SK-N-SH (cell line): ENCODE measurements at regions not wholly inside any gene's neighbourhood (a gene's known extent, or its start where the extent isn't known, plus 50 kb on each side); places are given as distances from the start of the nearest gene placed in this dataset.

Experiments
- CTCF ChIA-PET: fragments of 300-600, 350-600 bp; formaldehyde crosslinking; extraction: SDS; loops from one replicate; lab custom pipeline; 2021; lab: Yijun Ruan, JAX
- POLR2A ChIA-PET: fragments of 350-600 bp; sonication (Branson Sonifier 250); formaldehyde crosslinking; extraction: SDS; loops from one replicate; lab custom pipeline; 2020; ENCODE audit warnings: antibody characterized with exemption, inconsistent platforms; lab: Yijun Ruan, JAX
- DNase-seq: peaks from one replicate; pipeline ENCODE4 v3.0.0; 2012
- H2AFZ ChIP-seq: fragments of 200-600 bp; sonication (generic); 2 replicates; pipeline ENCODE4 v1.8.1; 2016; ENCODE audit warnings: antibody characterized with exemption, mild to moderate bottlenecking, low read depth
- H3F3A ChIP-seq: fragments of 200-600 bp; sonication (generic); replicated peaks from 2 replicates; pipeline ENCODE3; 2016; ENCODE audit warnings: antibody characterized with exemption, mild to moderate bottlenecking; ENCODE audit not compliant: insufficient read depth
- H3K27ac ChIP-seq, 2 experiments: fragments of 200-500 bp in 1 of 2; fragments of 200-600 bp in 1 of 2; sonication (Bioruptor generic) in 1 of 2; sonication (generic), shearing (Covaris generic) in 1 of 2; 2 replicates each; pipeline versions ENCODE4 v1.5.1 to v1.6.1; 2014 to 2016; ENCODE audit warnings: low read depth in 2 of 2, inconsistent platforms in 1 of 2, low read length in 1 of 2, mild to moderate bottlenecking in 1 of 2, mixed read lengths in 1 of 2
- H3K27me3 ChIP-seq: fragments of 200-600 bp; sonication (generic), shearing (Covaris generic); 2 replicates; pipeline ENCODE4 v1.6.1; 2016; ENCODE audit warnings: mixed run types; ENCODE audit not compliant: insufficient read depth
- H3K36me3 ChIP-seq, 2 experiments: fragments of 200-500 bp in 1 of 2; fragments of 200-600 bp in 1 of 2; sonication (Bioruptor generic) in 1 of 2; sonication (generic) in 1 of 2; replicated peaks in 1 of 2; 2 replicates each; pipeline versions ENCODE3 to v1.5.1; 2014 to 2016; ENCODE audit warnings: low read length in 1 of 2, mild to moderate bottlenecking in 1 of 2; ENCODE audit not compliant: insufficient read depth in 2 of 2, control insufficient read depth in 1 of 2
- H3K4me1 ChIP-seq, 2 experiments: fragments of 200-500 bp in 1 of 2; fragments of 200-600 bp in 1 of 2; sonication (Bioruptor generic) in 1 of 2; sonication (generic), shearing (Covaris generic) in 1 of 2; 2 replicates each; pipeline versions ENCODE4 v1.5.1 to v1.6.1; 2014 to 2016; ENCODE audit warnings: low read depth in 1 of 2, low read length in 1 of 2, mixed run types in 1 of 2; ENCODE audit not compliant: insufficient read depth in 2 of 2, control insufficient read depth in 1 of 2
- H3K4me2 ChIP-seq: fragments of 200-600 bp; sonication (generic), shearing (Covaris generic); 2 replicates; pipeline ENCODE4 v1.6.1; 2017; ENCODE audit warnings: mixed run types
- H3K4me3 ChIP-seq, 2 experiments: fragments of 200-500 bp in 1 of 2; fragments of 200-600 bp in 1 of 2; sonication (Bioruptor generic) in 1 of 2; sonication (generic), shearing (Covaris generic) in 1 of 2; 2 replicates each; pipeline versions ENCODE4 v1.5.1 to v1.8.1; 2014 to 2016; ENCODE audit warnings: low read depth in 2 of 2, inconsistent platforms in 1 of 2, low read length in 1 of 2, mild to moderate bottlenecking in 1 of 2, mixed read lengths in 1 of 2, moderate library complexity in 1 of 2
- H3K79me2 ChIP-seq: fragments of 200-600 bp; sonication (generic); 2 replicates; pipeline ENCODE4 v1.8.1; 2017; ENCODE audit warnings: mild to moderate bottlenecking; ENCODE audit not compliant: insufficient read depth
- H3K9ac ChIP-seq: fragments of 200-600 bp; sonication (generic); 2 replicates; pipeline ENCODE4 v1.6.1; 2017; ENCODE audit warnings: mixed run types
- H3K9me2 ChIP-seq: fragments of 200-600 bp; sonication (generic); 2 replicates; pipeline ENCODE4 v1.6.1; 2017; ENCODE audit warnings: mixed run types
- H3K9me3 ChIP-seq: fragments of 200-600 bp; sonication (generic); 2 replicates; pipeline ENCODE4 v1.6.1; 2017; ENCODE audit warnings: mixed run types, mild to moderate bottlenecking, moderate library complexity
- H4K20me1 ChIP-seq: fragments of 200-600 bp; sonication (generic); 2 replicates; pipeline ENCODE4 v1.6.1; 2017; ENCODE audit warnings: mild to moderate bottlenecking, mixed run types; ENCODE audit not compliant: insufficient read depth
- ELF1 ChIP-seq: IDR thresholded peaks from 2 replicates; pipeline ENCODE4 v1.4.0; 2012
- FOXJ3 ChIP-seq: sonication (generic); formaldehyde crosslinking; IDR thresholded peaks from 2 replicates; pipeline ENCODE4 v1.5.1; 2020; ENCODE audit warnings: mild to moderate bottlenecking, missing genetic modification reagents
- GATA2 ChIP-seq: sonication (generic); formaldehyde crosslinking; IDR thresholded peaks from 2 replicates; pipeline ENCODE4 v1.5.0; 2020; ENCODE audit warnings: mild to moderate bottlenecking, missing genetic modification reagents
- MEF2A ChIP-seq: IDR thresholded peaks from 2 replicates; pipeline ENCODE4 v1.4.0; 2012; ENCODE audit warnings: low read depth, borderline replicate concordance
- PBX3 ChIP-seq: IDR thresholded peaks from 2 replicates; pipeline ENCODE4; 2012
- POLR2AphosphoS5 ChIP-seq: IDR thresholded peaks from 2 replicates; pipeline ENCODE4 v1.6.1; 2012; ENCODE audit warnings: low read depth, low read length
- REST ChIP-seq: IDR thresholded peaks from 2 replicates; pipeline ENCODE4 v1.6.1; 2012; ENCODE audit warnings: mild to moderate bottlenecking, low read depth, low read length, moderate library complexity
- SIN3A ChIP-seq: IDR thresholded peaks from 2 replicates; pipeline ENCODE4 v1.6.1; 2012; ENCODE audit warnings: low read depth, mild to moderate bottlenecking, low read length, moderate library complexity, borderline replicate concordance
- TAF1 ChIP-seq: IDR thresholded peaks from 2 replicates; pipeline ENCODE4 v1.6.1; 2012; ENCODE audit warnings: low read depth, mild to moderate bottlenecking, low read length, moderate library complexity, borderline replicate concordance
- TEAD4 ChIP-seq: IDR thresholded peaks from 2 replicates; pipeline ENCODE4 v1.4.0; 2012; ENCODE audit warnings: mild to moderate bottlenecking, borderline replicate concordance; ENCODE audit not compliant: insufficient read depth
- YY1 ChIP-seq: IDR thresholded peaks from 2 replicates; pipeline ENCODE4 v1.4.0; 2012; ENCODE audit warnings: low read depth, mild to moderate bottlenecking
- WGBS: methylation state at CpG from one replicate; pipeline ENCODE4 v1.1.6; 2017; ENCODE audit warnings: low lambda C conversion rate; 5-methylcytosine and 5-hydroxymethylcytosine counted together
- TF ChIP-seq, protein P1 (sequence below): fragments of 150-350 bp; IDR thresholded peaks from 2 replicates; pipeline ENCODE4 v1.6.1; 2016; ENCODE audit warnings: mild to moderate bottlenecking, low read depth, low read length
- TF ChIP-seq, protein P2 (sequence below): fragments of 200-600 bp; sonication (generic); IDR thresholded peaks from 2 replicates; pipeline ENCODE4 v1.6.1; 2017; ENCODE audit warnings: antibody characterized with exemption, mild to moderate bottlenecking, moderate library complexity

GRCh38 chr12:42779186-42779859 lies 189.8 kb upstream of the PRICKLE1 start:
- no peaks in the 10 kb centered on the region for H3K9me3 ChIP-seq
- CTCF ChIA-PET, result no interaction called here
- H3F3A ChIP-seq, result no peaks in the 10 kb centered on the region
- peaks cover 0 to 14% of the 10 kb centered on the region in 2 experiments; a peak in 1 of 4 replicates for H3K4me1 ChIP-seq
- peak overlapping the region in 1 of 2 experiments; percentile 22; a peak in 1 of 4 replicates for H3K27ac ChIP-seq
- H3K4me3 ChIP-seq, result no peak overlapping the region
- H3K9ac ChIP-seq, result no peak overlapping the region
- H2AFZ ChIP-seq, result no peak overlapping the region
- no peaks in the 10 kb centered on the region for H3K27me3 ChIP-seq
- 43% methylated on average over 6 of the region's 7 CpGs for WGBS
- no peak for TF ChIP-seq FOXJ3 (CRISPR knock-in tag)
- no peak for TF ChIP-seq MEF2A
- TF ChIP-seq PBX3, result no peak
- TF ChIP-seq GATA2 (CRISPR knock-in tag), result no peak
- no peak for TF ChIP-seq REST
- TF ChIP-seq YY1, result no peak
- TF ChIP-seq, protein P1, sequence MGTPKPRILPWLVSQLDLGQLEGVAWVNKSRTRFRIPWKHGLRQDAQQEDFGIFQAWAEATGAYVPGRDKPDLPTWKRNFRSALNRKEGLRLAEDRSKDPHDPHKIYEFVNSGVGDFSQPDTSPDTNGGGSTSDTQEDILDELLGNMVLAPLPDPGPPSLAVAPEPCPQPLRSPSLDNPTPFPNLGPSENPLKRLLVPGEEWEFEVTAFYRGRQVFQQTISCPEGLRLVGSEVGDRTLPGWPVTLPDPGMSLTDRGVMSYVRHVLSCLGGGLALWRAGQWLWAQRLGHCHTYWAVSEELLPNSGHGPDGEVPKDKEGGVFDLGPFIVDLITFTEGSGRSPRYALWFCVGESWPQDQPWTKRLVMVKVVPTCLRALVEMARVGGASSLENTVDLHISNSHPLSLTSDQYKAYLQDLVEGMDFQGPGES, result no peak
- TF ChIP-seq ELF1, result no peak
- TF ChIP-seq, protein P2, sequence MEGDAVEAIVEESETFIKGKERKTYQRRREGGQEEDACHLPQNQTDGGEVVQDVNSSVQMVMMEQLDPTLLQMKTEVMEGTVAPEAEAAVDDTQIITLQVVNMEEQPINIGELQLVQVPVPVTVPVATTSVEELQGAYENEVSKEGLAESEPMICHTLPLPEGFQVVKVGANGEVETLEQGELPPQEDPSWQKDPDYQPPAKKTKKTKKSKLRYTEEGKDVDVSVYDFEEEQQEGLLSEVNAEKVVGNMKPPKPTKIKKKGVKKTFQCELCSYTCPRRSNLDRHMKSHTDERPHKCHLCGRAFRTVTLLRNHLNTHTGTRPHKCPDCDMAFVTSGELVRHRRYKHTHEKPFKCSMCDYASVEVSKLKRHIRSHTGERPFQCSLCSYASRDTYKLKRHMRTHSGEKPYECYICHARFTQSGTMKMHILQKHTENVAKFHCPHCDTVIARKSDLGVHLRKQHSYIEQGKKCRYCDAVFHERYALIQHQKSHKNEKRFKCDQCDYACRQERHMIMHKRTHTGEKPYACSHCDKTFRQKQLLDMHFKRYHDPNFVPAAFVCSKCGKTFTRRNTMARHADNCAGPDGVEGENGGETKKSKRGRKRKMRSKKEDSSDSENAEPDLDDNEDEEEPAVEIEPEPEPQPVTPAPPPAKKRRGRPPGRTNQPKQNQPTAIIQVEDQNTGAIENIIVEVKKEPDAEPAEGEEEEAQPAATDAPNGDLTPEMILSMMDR, result no peak
- no peak for TF ChIP-seq TAF1
- TF ChIP-seq SIN3A, result no peak
- TF ChIP-seq TEAD4, result no peak
- TF ChIP-seq POLR2AphosphoS5, result no peak
- TF ChIP-seq, all 33 proteins: peak for 0
- Histone ChIP-seq H3K79me2 (no peaks in the 10 kb centered on the region), H3K9me2 (no peaks in the 10 kb centered on the region), H4K20me1 (no peaks in the 10 kb centered on the region), H3K4me2 (no peak overlapping the region), H3K36me3 (no peaks in the 10 kb centered on the region)
- POLR2A ChIA-PET, result no interaction called here
- no peak for DNase-seq
